ENCODE measurements at regions not wholly inside any gene's neighbourhood (a gene's known extent, or its start where the extent isn't known, plus 50 kb on each side); places are given as distances from the start of the nearest gene placed in this dataset.

DNA sequence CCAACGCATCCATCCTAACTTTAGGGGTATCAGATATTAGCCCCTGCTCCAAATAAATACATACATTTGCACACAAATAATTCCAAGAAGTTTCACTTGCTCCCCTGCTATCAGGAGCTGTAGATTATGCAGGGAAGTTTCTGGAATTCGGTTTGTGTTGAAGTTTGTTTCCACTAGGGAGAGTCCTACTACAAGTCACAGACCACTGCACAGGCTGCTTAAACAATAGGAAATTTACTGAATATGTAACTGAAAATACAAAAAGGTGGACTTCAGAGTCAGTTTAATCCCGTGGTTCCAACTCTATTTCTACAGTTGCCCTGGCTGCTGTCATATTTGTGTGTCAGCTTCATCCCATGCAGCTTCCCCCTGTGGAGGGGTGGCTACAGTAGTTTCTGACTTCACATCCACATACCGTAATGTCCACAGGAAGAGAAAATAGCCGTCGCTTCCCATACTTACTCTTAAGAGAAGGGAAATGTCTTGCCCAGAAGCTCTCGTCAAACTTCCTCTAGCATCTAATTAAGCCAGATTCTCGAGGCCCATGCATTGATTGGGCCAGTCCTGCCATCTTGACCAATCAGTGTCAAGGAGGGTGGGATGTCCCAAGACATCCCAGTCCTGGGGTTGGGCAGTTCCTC is 286.6 kb downstream of the COG6 start (continued):
- TF ChIP-seq REST (IDR thresholded peaks at IDR 0.05; ENCODE audit: unreplicated experiment), result no peak

- H3K9me3 Mint-ChIP-seq, result no peaks in the 10 kb centered on the region; the same call in 2 of the 3 replicates
- Histone ChIP-seq H2AFZ (no peak overlapping the region), H3K4me1 (ENCODE audit: insufficient read depth) (peaks cover 4% of the 10 kb centered on the region), H3K27me3 (ENCODE audit: insufficient read depth) (no peaks in the 10 kb centered on the region), H3K4me2 (no peak overlapping the region), H3K9me2 (ENCODE audit: insufficient read depth) (0 out of 2 replicates have a peak, but pooled peaks cover 4% of the 10 kb centered on the region), H3K79me2 (replicated peaks; ENCODE audit: insufficient read depth) (no peaks in the 10 kb centered on the region), H3K27ac (ENCODE audit: low read depth) (no peak overlapping the region), H4K20me1 (replicated peaks; ENCODE audit: insufficient read depth) (no peaks in the 10 kb centered on the region), H3F3A (replicated peaks; ENCODE audit: low read depth) (no peaks in the 10 kb centered on the region), H3K36me3 (ENCODE audit: insufficient read depth) (no peaks in the 10 kb centered on the region), H3K4me3 (no peak overlapping the region)
- no peak for TF ChIP-seq NANOG (IDR thresholded peaks at IDR 0.05; ENCODE audit: borderline replicate concordance)
- TF ChIP-seq, protein P1, sequence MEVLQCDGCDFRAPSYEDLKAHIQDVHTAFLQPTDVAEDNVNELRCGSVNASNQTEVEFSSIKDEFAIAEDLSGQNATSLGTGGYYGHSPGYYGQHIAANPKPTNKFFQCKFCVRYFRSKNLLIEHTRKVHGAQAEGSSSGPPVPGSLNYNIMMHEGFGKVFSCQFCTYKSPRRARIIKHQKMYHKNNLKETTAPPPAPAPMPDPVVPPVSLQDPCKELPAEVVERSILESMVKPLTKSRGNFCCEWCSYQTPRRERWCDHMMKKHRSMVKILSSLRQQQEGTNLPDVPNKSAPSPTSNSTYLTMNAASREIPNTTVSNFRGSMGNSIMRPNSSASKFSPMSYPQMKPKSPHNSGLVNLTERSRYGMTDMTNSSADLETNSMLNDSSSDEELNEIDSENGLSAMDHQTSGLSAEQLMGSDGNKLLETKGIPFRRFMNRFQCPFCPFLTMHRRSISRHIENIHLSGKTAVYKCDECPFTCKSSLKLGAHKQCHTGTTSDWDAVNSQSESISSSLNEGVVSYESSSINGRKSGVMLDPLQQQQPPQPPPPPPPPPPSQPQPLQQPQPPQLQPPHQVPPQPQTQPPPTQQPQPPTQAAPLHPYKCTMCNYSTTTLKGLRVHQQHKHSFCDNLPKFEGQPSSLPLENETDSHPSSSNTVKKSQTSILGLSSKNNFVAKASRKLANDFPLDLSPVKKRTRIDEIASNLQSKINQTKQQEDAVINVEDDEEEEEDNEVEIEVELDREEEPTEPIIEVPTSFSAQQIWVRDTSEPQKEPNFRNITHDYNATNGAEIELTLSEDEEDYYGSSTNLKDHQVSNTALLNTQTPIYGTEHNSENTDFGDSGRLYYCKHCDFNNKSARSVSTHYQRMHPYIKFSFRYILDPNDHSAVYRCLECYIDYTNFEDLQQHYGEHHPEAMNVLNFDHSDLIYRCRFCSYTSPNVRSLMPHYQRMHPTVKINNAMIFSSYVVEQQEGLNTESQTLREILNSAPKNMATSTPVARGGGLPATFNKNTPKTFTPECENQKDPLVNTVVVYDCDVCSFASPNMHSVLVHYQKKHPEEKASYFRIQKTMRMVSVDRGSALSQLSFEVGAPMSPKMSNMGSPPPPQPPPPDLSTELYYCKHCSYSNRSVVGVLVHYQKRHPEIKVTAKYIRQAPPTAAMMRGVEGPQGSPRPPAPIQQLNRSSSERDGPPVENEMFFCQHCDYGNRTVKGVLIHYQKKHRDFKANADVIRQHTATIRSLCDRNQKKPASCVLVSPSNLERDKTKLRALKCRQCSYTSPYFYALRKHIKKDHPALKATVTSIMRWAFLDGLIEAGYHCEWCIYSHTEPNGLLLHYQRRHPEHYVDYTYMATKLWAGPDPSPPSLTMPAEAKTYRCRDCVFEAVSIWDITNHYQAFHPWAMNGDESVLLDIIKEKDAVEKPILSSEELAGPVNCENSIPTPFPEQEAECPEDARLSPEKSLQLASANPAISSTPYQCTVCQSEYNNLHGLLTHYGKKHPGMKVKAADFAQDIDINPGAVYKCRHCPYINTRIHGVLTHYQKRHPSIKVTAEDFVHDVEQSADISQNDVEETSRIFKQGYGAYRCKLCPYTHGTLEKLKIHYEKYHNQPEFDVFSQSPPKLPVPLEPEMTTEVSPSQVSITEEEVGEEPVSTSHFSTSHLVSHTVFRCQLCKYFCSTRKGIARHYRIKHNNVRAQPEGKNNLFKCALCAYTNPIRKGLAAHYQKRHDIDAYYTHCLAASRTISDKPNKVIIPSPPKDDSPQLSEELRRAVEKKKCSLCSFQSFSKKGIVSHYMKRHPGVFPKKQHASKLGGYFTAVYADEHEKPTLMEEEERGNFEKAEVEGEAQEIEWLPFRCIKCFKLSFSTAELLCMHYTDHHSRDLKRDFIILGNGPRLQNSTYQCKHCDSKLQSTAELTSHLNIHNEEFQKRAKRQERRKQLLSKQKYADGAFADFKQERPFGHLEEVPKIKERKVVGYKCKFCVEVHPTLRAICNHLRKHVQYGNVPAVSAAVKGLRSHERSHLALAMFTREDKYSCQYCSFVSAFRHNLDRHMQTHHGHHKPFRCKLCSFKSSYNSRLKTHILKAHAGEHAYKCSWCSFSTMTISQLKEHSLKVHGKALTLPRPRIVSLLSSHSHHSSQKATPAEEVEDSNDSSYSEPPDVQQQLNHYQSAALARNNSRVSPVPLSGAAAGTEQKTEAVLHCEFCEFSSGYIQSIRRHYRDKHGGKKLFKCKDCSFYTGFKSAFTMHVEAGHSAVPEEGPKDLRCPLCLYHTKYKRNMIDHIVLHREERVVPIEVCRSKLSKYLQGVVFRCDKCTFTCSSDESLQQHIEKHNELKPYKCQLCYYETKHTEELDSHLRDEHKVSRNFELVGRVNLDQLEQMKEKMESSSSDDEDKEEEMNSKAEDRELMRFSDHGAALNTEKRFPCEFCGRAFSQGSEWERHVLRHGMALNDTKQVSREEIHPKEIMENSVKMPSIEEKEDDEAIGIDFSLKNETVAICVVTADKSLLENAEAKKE (CRISPR knock-in tag; IDR thresholded peaks at IDR 0.05), result peak; percentile 84
- TF ChIP-seq, protein P2, sequence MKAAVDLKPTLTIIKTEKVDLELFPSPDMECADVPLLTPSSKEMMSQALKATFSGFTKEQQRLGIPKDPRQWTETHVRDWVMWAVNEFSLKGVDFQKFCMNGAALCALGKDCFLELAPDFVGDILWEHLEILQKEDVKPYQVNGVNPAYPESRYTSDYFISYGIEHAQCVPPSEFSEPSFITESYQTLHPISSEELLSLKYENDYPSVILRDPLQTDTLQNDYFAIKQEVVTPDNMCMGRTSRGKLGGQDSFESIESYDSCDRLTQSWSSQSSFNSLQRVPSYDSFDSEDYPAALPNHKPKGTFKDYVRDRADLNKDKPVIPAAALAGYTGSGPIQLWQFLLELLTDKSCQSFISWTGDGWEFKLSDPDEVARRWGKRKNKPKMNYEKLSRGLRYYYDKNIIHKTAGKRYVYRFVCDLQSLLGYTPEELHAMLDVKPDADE (IDR thresholded peaks at IDR 0.05), result no peak
- no peak for TF ChIP-seq EZH2 (IDR thresholded peaks at IDR 0.05; ENCODE audit: low read depth, unreplicated experiment)
- TF ChIP-seq ZNF114 (CRISPR knock-in tag; IDR thresholded peaks at IDR 0.05), result no peak
- no peak for TF ChIP-seq ZNF331 (CRISPR knock-in tag; IDR thresholded peaks at IDR 0.05; ENCODE audit: low read depth)
- peak; percentile 97 to 99 for TF ChIP-seq CTCF (conservative IDR thresholded peaks at IDR 0.05; ENCODE audit: low read depth in 2 of 2)
- peaks cover 15% of the 10 kb centered on the region for H3K4me1 Mint-ChIP-seq
- ATAC-seq (peak; percentile 97), DNase-seq (ENCODE audit: low spot score) (peak; percentile 94)
- peaks cover 7% of the 10 kb centered on the region for H3K27me3 Mint-ChIP-seq (ENCODE audit: insufficient read depth, low read depth, poor library complexity)
- no peaks in the 10 kb centered on the region for H3K36me3 Mint-ChIP-seq (ENCODE audit: low read depth)
- no peak overlapping the region for H3K27ac Mint-ChIP-seq
- no peak overlapping the region for H3K4me3 Mint-ChIP-seq
Measured at GRCh38 chr13:39942552-39943273, 287.3 kb downstream of the COG6 start.

Data from GM23338 (cell line).